Lung (tissue), 11 donors: ENCODE measurements at regions not wholly inside any gene's neighbourhood (a gene's known extent, or its start where the extent isn't known, plus 50 kb on each side); places are given as distances from the start of the nearest gene placed in this dataset.

ENCODE experiments used
- ATAC-seq: fragments of 200-7000 bp; cut with Tn5 transposase; one replicate; pipeline ENCODE4 v1.9.1; 2020; ENCODE audit warnings: moderate number of reproducible peaks; ENCODE audit not compliant: insufficient read depth, low FRiP score
- DNase-seq, 3 donors: peaks; one replicate each; pipeline ENCODE4 v3.0.0-alpha.2; 2013 to 2017
- H3K27ac ChIP-seq, 2 donors: one replicate each; pipeline ENCODE4 v1.5.1; 2013; ENCODE audit warnings: mild to moderate bottlenecking in 2 of 2, moderate library complexity in 2 of 2, control low read depth in 1 of 2, inconsistent platforms in 1 of 2, low read depth in 1 of 2, low read length in 1 of 2
- H3K27me3 ChIP-seq, 3 donors: one replicate each; pipeline ENCODE4 v1.5.1; 2013; ENCODE audit warnings: low read length in 2 of 3; ENCODE audit not compliant: control insufficient read depth in 3 of 3, insufficient read depth in 3 of 3
- H3K36me3 ChIP-seq, 4 donors: one replicate each; pipeline ENCODE4 v1.5.1; 2013; ENCODE audit warnings: low read length in 4 of 4, mild to moderate bottlenecking in 1 of 4, moderate library complexity in 1 of 4; ENCODE audit not compliant: control insufficient read depth in 4 of 4, insufficient read depth in 4 of 4
- H3K4me1 ChIP-seq, 5 donors: one replicate each; pipeline ENCODE4 v1.5.1; 2013; ENCODE audit warnings: low read length in 5 of 5, mild to moderate bottlenecking in 2 of 5, moderate library complexity in 1 of 5; ENCODE audit not compliant: control insufficient read depth in 5 of 5, insufficient read depth in 5 of 5
- H3K4me3 ChIP-seq: one replicate; pipeline ENCODE4 v1.5.1; 2013; ENCODE audit warnings: mild to moderate bottlenecking, control low read depth, moderate library complexity
- H3K9ac ChIP-seq, 2 donors: one replicate each; pipeline ENCODE4 v1.5.1; 2013; ENCODE audit warnings: low read length in 2 of 2, control low read depth in 1 of 2; ENCODE audit not compliant: insufficient read depth in 1 of 2
- H3K9me3 ChIP-seq, 4 donors: one replicate each; pipeline ENCODE4 v1.5.1; 2013; ENCODE audit warnings: low read length in 3 of 4, mild to moderate bottlenecking in 1 of 4, moderate library complexity in 1 of 4; ENCODE audit not compliant: control insufficient read depth in 4 of 4, insufficient read depth in 3 of 4
- CTCF ChIP-seq: IDR thresholded peaks from 2 replicates; pipeline ENCODE4 v1.5.1; 2012; ENCODE audit warnings: mild to moderate bottlenecking; ENCODE audit errors: control extremely low read depth, extremely low read depth
- WGBS, 2 donors: extraction: QIAGEN DNeasy Blood & Tissue Kit; methylation state at CpG; one replicate each; pipeline ENCODE4 v1.1.7; 2013; 5-methylcytosine and 5-hydroxymethylcytosine counted together
- donor health status: control.
- donor health status: control.
- donor health status: Bipolar disorder and iron deficiency.
- donor health status: healthy.
- donor health status: DM: yes; HTN: yes; CAD: no.

- H3K4me1 ChIP-seq, result peaks cover 0 to 5% (median 0%) of the 10 kb centered on the region in 5 donors
- no peak for DNase-seq
- no peak for ATAC-seq
- no peak overlapping the region for H3K27ac ChIP-seq
- no peak overlapping the region for H3K4me3 ChIP-seq
- H3K27me3 ChIP-seq, result peaks cover 0 to 4% (median 0%) of the 10 kb centered on the region in 3 donors
- H3K9ac ChIP-seq, result no peak overlapping the region
- TF ChIP-seq CTCF, result no peak
- no peaks in the 10 kb centered on the region for H3K9me3 ChIP-seq
- WGBS, 2 donors, result 87 to 88% methylated on average over 1 of the region's 1 CpG
- H3K36me3 ChIP-seq, result no peaks in the 10 kb centered on the region
Measured at GRCh38 chr2:175310813-175311504, 129.4 kb upstream of the ATP5MC3 start.

- Histone ChIP-seq H3K27me3 (peaks cover 0 to 4% (median 0%) of the 10 kb centered on the region in 3 donors), H3K36me3 (no peaks in the 10 kb centered on the region), H3K9me3 (no peaks in the 10 kb centered on the region), H3K27ac (no peak overlapping the region), H3K9ac (no peak overlapping the region), H3K4me1 (peaks cover 0 to 5% (median 0%) of the 10 kb centered on the region in 5 donors), H3K4me3 (no peak overlapping the region)
- WGBS, 2 donors, result 52 to 58% methylated on average over 3 of the region's 3 CpGs
- ATAC-seq, result no peak
- peak; percentile 67 to 77 (median 72) for DNase-seq
- no peak for TF ChIP-seq CTCF
Measured at GRCh38 chr2:175309799-175310198, 128.3 kb upstream of the ATP5MC3 start.

GRCh38 chr2:175308005-175308404, 126.5 kb upstream of the ATP5MC3 start:
- no peak for TF ChIP-seq CTCF
- H3K9ac ChIP-seq, result no peak overlapping the region
- no peak for ATAC-seq

More at GRCh38 chr2:175308005-175308404, 126.5 kb upstream of the ATP5MC3 start:
- no peak for DNase-seq
- no peaks in the 10 kb centered on the region for H3K9me3 ChIP-seq
- peaks cover 0 to 4% (median 0%) of the 10 kb centered on the region in 3 donors for H3K27me3 ChIP-seq
- H3K4me3 ChIP-seq, result no peak overlapping the region
- H3K27ac ChIP-seq, result no peak overlapping the region
- peaks cover 0 to 5% (median 0%) of the 10 kb centered on the region in 5 donors for H3K4me1 ChIP-seq
- 90 to 93% methylated on average over 4 of the region's 4 CpGs for WGBS, 2 donors
- H3K36me3 ChIP-seq, result no peaks in the 10 kb centered on the region
